ENCODE measurements at regions not wholly inside any gene's neighbourhood (a gene's known extent, or its start where the extent isn't known, plus 50 kb on each side); places are given as distances from the start of the nearest gene placed in this dataset.

- H3K23ac ChIP-seq (ENCODE audit: low read depth, low read length): no peak overlapping the region
- H3K4ac ChIP-seq (ENCODE audit: low read depth, low read length): no peak overlapping the region
- no peaks in the 10 kb centered on the region for H3K27me3 ChIP-seq (ENCODE audit: control insufficient read depth, insufficient read depth, low read length)
- H3K27ac ChIP-seq (ENCODE audit: insufficient read depth, low read length): no peak overlapping the region
- no peaks in the 10 kb centered on the region for H3K79me1 ChIP-seq (ENCODE audit: low read depth in 1 of 2, low read length in 2 of 2)
- intact Hi-C loops (cut with micrococcal nuclease) (no loop called here), in situ Hi-C loops (cut with MboI; ENCODE audit: low sequenced_read_pairs) (no loop called here), dilution Hi-C loops (cut with HindIII; ENCODE audit: low sequenced_read_pairs, unreplicated experiment) (no loop called here)
- no TSS peak for BruUV-seq (replicated peaks)
- no peak overlapping the region for H4K5ac ChIP-seq (ENCODE audit: low read depth, low read length)
- no peak overlapping the region for H3K4me3 ChIP-seq (ENCODE audit: insufficient read depth, low read depth, low read length)
- no peak overlapping the region for H3K18ac ChIP-seq (ENCODE audit: low read depth, low read length)
- H3K56ac ChIP-seq (ENCODE audit: extremely low read depth, insufficient read depth, low read length): no peak overlapping the region
- H4K20me1 ChIP-seq (ENCODE audit: insufficient read depth, low read length): no peaks in the 10 kb centered on the region
- no peak for ATAC-seq (ENCODE audit: low read depth)
- no peak overlapping the region for H2AK9ac ChIP-seq (replicated peaks; ENCODE audit: low read depth, low read length, poor library complexity)
- H3K14ac ChIP-seq (replicated peaks; ENCODE audit: low read depth, low read length): no peak overlapping the region
- no peaks in the 10 kb centered on the region for H3K9me1 ChIP-seq (ENCODE audit: insufficient read depth, low read length)
- H2BK20ac ChIP-seq (ENCODE audit: low read depth, low read length): no peak overlapping the region
- H4K91ac ChIP-seq (ENCODE audit: insufficient read depth, low read depth, low read length): no peak overlapping the region
- H2AK5ac ChIP-seq (ENCODE audit: low read depth, low read length): no peak overlapping the region
- POLR2A ChIA-PET (ENCODE audit: unreplicated experiment): no interaction called here
- H2BK15ac ChIP-seq (ENCODE audit: low read depth, low read length): no peak overlapping the region
- peaks cover 2% of the 10 kb centered on the region; the same call in 1 of the 2 replicates for H3K4me1 ChIP-seq (ENCODE audit: control insufficient read depth, insufficient read depth, low read length)
- WGBS, 2 experiments (ENCODE audit: extremely low coverage in 2 of 2, insufficient read length in 1 of 2): no CpG with 5 or more reads among the region's 4 CpGs
- H3K4me2 ChIP-seq (ENCODE audit: low read depth, low read length): no peak overlapping the region
- CTCF ChIA-PET: no interaction called here
- H2AFZ ChIP-seq (replicated peaks; ENCODE audit: low read length, poor library complexity): no peak overlapping the region
- no peak overlapping the region for H3K9ac ChIP-seq (ENCODE audit: low read depth, low read length)
- H3K36me3 ChIP-seq (ENCODE audit: control insufficient read depth, insufficient read depth, low read length): no peaks in the 10 kb centered on the region
- H2BK120ac ChIP-seq (ENCODE audit: low read depth, low read length): no peak overlapping the region
- H4K8ac ChIP-seq (ENCODE audit: low read depth in 2 of 2, low read length in 2 of 2): no peak overlapping the region
- H2BK5ac ChIP-seq (ENCODE audit: low read depth, low read length, poor library complexity, severe bottlenecking): no peak overlapping the region
- no peak for DNase-seq
- H3K9me3 ChIP-seq (ENCODE audit: control insufficient read depth, insufficient read depth, low read length): no peaks in the 10 kb centered on the region
- no peak for TF ChIP-seq MAZ (IDR thresholded peaks at IDR 0.05; ENCODE audit: borderline replicate concordance, low read depth, low read length)
- no peak for TF ChIP-seq MAFK (IDR thresholded peaks at IDR 0.05; ENCODE audit: low read depth, low read length)
- TF ChIP-seq RAD21 (IDR thresholded peaks at IDR 0.05; ENCODE audit: low read length): no peak
These were observed 100.0 kb upstream of the DTNA start for GRCh38 chr18:34609986-34610648.
